ENCODE measurements at regions not wholly inside any gene's neighbourhood (a gene's known extent, or its start where the extent isn't known, plus 50 kb on each side); places are given as distances from the start of the nearest gene placed in this dataset.

- no peak for DNase-seq
Observed at GRCh38 chr7:55624813-55625212, 52.5 kb upstream of the VOPP1 start.

- DNase-seq, result no peak
Observed at GRCh38 chr7:55623617-55624016, 51.3 kb upstream of the VOPP1 start.

- DNase-seq, result no peak
Observed at GRCh38 chr7:55622241-55622640, 49.9 kb upstream of the VOPP1 start.
